HuH-7.5 (cell line): ENCODE measurements at regions not wholly inside any gene's neighbourhood (a gene's known extent, or its start where the extent isn't known, plus 50 kb on each side); places are given as distances from the start of the nearest gene placed in this dataset.
A peak's percentile ranks its signal among the peaks of the same experiment; 100 is the strongest.

Experiments
- DNase-seq: peaks from one replicate; pipeline ENCODE4 v3.0.0; 2011; ENCODE audit warnings: low spot score

DNA sequence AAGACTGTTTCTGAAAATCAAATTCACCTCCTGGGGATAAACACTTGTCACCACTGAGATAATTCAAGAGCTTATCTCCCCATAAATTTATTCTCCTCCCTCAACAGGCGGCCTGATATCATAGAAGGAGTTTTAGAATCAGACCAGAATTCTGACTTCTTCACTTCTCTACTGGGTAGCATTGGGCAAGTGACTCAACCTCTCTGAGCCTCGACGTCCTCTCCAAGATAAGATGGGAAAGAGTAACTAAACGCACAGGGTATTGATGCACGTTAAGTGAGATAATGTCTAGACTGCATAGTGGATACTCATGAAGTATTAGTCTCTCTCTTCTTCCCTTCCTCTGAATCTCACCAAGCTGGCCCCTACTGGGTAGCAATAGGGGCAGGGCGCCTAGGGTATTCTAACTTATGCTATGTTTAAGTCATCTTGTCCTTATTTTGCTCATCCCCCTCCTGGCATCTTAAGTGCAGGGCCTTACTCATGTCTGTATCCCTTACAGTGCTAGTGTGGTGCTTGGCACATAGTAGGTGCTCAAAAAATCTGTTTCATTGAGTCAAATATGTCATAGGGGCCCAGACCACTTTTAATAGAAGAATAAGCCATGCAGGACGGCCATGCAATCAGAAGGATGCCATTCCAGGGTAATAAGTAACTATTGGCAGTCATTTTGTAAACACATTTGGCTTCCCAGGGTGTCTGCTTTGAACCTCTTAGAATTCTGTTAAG, 476.4 kb upstream of the CCL2 start:
- no peak for DNase-seq

- peak; percentile 19 for DNase-seq
Measured at GRCh38 chr17:33779234-33779591, 475.9 kb upstream of the CCL2 start.

DNA sequence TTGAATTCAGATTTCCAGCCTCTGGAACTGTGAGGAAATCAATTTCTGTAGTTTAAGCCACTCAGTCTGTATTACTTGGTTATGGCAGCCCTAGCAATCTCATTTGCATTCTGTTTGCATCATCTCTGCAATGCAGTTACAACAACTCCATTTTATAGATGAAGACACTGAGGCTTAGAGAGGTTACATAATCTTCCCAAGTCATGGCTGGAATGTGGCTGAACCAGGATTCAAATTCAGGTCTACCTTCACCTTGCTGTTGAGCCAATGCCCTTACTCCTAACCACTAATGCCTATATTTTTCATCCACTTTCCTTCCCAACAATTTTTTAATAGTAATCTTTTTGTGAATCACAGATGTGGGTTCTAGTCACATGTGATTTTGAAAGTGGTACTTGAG, 469.8 kb upstream of the CCL2 start:
- no peak for DNase-seq

DNA sequence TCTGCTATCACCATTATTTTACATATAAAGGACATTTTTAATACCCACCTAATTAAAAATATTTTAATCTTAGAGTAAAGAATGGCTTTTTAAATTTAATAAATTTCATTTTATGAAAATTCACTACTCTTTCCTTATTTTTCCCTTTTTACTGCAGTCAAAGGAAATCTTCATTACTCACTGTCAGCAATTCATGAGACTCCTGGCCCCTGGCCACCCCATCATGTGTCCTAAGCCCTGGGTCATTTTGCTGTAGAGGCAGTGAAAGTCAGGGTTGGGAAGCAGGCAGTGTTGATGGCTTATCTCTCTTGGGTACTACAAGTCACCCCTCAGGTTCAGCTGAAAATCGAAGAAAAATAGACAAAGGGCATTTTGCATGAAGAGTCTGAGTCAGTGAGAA, 468.6 kb upstream of the CCL2 start:
- no peak for DNase-seq

DNA sequence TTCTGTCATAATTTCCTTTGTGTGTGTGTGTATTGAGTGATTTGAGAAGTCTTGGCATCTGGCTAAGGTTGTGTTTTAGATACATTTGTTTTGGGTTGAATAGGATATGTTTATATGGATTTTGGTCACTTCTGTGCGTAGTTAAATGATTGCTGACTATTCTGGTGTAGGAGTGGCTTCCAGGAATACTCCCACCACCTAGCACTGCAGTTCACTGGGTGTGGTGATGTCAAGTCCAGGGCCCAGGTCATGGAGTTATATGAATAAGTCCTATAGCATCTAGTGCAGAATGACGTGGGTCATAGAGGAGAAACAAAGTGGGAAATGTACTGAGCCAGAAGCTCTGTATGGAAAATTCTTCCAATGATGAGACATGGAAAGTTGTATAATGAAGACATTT, 465.4 kb upstream of the CCL2 start:
- no peak for DNase-seq

DNA sequence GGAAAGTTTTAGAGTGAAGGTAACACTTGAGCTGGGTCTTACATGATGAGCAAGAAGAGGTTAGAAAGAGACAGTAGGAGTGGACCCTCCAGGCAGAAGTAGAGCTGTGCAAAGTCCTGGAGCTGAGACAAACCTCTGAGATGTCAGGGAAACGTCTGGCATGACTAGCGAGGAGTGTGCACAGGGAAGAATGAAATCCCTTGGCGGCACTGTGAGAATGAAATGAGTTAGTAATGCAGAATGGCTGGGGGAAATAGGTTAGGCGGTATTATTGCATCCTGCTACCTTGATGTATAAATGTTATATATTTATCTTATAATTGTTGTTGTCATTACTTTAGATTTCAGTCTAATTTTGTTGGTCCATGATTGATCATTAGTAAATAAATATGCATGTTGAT, 457.9 kb upstream of the CCL2 start:
- no peak for DNase-seq

DNA sequence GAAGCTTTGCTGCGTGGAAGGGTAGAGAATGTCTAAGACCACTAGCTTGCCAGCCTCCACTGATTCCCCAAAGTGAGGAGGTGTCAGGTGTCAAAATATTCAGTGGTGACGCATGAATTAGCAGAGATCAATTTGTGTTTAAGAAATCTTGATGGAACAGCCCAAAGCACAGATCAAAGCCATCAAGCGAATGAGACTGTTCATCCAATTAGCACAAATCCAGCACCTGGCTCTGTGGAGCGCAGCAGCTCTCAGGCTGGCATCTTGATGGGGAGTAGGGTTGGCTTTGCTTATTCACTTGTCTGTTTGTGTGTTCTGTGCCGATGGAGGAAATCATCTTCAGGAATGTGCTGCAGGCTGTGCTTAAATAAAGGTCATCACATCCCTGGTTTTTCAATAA, 456.8 kb upstream of the CCL2 start:
- no peak for DNase-seq

DNA sequence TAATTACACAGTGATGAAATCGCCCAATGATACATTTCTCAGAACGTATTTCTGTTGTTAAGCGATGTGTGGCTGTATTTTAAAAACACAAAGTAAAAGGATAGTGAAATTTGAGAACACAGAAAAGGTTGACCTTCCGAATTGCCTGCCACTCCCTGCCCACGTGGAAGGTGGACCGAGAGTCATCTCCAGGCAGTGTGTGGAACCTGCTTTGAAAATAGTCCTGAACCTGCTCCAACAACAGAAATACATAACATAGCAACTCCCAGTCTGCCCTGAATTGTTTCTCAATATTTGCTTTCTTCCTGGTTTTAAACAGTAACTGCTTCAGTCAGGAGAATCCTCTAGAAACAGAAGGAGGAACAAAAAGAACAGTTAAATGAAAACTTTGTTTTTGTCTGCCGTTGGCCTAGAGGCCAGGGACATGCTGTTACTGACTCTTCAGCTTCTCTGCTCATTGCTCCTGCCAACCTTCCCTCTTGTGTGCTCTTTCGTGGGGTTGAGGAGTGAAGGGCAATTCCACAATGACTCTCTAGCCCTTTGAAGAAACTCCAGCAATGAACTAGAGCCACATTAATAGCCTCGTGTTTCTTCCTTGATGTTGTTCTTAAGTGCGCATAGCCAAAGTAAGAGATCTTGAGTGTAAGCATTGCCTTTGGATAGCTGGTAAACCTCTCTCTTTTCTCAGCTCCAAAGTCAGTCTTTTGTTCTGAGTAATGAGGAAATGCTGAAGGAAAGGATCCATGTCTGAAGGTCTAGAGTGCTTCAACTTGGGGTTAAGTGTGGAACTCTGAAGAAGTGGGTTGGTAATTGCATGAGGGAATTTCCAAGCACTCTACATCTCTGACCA, 452.5 kb upstream of the CCL2 start:
- DNase-seq = no peak

DNA sequence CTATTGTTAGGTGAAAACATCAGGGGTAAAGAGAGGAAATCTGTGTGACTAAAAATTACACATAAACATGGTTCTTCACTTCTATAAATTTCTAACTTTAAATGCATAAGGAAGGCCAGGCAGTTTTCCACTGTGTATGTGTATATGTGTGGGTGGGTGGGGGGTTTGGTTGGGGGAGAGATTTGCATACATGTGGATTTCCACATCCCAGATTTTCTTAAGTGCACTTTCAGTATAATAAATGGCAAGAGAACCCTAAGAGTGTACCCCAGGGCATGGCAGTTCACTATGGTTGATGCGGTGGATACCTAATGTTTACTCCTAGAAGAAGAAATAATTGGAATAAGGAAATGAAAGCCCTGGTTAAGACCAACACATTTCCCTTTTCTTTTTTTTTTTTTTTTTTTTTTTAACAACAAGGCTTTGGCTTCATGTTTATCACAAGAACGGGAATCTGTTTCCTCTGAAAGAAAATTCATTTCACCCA, 451.8 kb upstream of the CCL2 start:
- no peak for DNase-seq

DNA sequence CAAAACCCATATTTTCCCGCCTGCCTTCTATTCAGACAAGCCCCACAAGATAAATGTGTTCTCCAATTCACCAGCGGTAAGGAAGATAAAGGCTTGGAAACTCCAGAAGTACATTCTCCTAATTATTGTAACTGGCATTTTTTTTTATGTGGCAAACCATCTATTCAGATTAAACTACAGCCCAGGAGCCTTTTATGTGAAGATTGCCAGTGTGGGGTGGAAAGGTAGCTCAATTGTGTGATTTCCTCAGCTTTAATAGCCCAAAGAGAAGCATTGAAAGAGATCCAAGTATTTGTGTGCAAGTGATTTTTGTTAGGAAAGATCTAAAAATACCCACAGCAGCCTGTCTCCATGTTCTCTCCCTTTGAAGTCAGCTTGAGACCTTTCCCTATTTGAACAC, 451.4 kb upstream of the CCL2 start:
- no peak for DNase-seq

DNA sequence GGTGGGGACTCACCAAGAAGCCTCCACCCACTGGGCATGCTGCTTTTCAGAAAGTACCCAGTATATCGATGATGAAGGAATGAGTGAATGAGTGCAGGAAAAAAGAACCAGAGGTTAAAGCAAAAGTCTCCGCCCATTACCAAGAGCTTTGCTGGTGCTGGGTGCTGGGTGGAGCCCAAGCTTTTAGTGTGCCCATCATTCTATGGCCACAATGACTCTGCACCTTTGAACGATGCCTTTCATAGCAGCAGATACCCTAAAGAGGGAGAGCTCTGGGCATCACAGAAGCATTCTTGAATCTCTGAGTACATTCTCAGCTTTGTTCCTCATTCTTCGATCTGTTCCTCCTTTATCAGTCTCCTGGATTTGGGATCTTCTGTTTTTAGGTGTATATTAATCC, 450.7 kb upstream of the CCL2 start:
- no peak for DNase-seq

DNA sequence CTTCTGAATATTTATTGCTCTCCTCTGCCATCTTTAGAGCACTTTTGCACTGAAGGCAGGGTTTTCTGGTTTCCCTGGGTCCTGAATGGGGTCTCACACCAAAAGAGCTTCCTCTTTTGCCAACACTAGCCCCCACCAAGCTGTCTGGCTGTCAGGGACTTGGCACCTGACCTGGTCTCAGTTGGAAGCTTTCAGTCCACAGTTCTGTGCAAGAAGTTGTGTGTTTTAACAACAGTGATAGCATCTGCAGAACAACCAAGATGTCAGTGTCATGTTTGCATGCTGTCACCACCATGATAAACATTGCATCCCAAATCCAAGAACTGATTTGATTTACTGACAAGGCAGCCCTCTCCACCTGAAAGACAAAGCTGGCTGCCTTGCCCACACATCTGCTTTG, 448.5 kb upstream of the CCL2 start:
- no peak for DNase-seq

DNA sequence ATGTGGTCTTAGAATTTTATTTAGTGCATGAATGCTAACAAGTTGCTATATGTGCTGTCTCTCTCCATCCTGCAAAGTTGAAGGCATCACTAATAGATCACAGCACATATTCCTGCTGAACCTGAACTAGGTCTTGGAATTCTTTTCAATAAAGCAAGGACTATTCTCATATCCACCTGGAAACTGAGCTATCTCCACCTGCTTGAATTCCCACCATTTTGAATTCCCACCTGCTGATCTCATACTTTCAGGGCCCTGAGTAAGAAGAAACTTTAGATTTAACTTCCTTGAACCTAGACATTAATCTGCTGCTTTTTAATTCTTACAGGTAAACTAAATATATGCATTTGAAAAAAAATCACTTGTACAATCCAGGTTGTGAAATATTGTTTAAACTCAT, 445.3 kb upstream of the CCL2 start:
- DNase-seq = no peak

DNA sequence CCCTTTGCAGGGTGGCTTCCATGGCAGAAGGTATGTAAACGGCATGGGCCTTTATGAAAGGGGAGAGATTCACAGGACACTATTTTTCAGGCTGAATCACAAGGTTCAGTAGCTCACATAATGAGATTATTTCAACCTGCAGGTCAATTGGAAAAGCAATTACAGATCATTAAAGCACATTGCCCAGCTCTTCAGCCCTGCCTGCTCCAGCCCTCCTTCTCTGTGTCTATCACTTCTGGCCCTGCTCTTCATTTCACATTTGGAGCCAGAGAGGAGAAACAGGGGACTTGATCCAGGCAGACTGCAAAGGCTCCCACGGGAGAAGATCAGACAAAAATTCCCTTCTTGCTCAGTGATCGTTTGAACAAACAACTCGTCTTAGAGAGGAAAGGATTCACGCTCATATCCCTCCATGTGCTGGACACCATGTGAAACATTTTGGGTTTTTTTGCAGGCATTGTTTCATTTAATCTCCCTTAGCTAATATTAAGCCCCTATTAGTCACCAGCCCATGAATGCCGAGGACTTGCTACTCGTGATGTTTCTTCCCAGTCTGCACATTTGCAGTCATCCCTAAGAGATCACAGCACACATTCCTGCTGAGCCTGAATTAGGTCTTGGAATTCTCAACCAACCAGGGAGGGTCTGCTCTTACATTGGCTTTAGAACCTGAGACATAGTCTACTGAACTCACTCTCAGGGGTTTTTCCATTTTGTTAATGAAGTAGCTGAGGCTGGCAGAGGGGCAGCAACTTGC, 443.9 kb upstream of the CCL2 start:
- DNase-seq = no peak

- DNase-seq = no peak
Measured at GRCh38 chr17:33811984-33812577, 443.0 kb upstream of the CCL2 start.

DNA sequence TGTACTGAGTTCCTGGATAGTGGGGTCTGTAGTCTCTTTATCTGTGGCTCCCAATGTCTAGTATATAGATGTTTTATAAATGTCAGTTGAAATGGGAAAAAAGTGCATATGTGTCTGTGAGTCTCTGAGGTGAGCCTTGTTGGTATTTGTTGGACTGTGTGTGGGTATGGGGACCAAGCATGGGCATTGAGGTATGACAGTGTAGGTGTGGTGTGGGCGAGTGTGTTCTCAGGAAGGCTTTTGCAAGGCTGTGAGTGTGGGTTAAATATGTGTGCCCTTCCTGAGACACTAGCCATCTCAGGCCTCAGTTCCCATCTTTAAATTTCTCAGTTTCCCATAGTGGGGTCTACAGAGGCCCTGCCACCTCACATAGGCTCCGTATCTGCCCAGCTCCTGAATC, 440.2 kb upstream of the CCL2 start:
- no peak for DNase-seq

DNA sequence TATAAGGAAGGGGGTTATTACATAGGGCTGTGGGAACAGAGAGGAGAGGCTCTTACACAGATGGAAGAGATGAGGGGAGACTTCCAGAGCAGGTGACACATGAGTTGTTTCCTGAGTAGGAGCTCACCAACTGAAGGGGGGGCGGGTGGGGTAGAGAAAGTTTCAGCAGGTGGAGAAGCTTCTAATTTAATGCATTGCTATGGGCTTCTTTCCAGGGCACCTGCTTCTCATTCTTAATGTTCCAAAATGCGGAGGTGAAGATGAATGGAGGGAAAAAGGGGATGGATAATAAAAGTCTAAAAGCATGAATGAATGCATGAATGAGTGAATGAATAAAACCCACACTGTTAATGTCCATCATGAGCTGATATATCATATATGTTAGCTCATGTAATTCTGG, 439.0 kb upstream of the CCL2 start:
- DNase-seq = no peak

GRCh38 chr17:33816842-33817617, 438.1 kb upstream of the CCL2 start:
- DNase-seq = no peak

DNA sequence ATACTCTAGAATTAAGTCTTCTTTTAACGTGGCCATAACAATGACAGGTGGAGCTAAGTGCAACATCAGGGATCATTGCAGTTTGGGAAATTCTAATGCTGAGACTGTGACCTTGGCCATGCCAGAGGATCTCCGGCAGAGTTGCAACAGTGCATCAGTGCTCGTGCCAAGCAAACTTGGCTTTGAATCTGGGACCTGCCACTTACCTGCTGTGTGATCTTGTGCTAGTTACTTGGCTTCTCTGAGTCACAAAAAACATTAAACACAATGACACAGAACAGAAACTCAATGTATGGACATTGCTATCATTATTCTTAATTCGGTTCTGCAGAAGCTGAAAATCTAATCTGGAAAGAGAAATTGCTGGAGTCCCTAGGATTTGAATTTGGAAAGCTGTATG, 435.5 kb upstream of the CCL2 start:
- DNase-seq = no peak

GRCh38 chr17:33832262-33832661, 422.8 kb upstream of the CCL2 start:
- DNase-seq = no peak

GRCh38 chr17:33837281-33837680, 417.8 kb upstream of the CCL2 start:
- DNase-seq = no peak

DNA sequence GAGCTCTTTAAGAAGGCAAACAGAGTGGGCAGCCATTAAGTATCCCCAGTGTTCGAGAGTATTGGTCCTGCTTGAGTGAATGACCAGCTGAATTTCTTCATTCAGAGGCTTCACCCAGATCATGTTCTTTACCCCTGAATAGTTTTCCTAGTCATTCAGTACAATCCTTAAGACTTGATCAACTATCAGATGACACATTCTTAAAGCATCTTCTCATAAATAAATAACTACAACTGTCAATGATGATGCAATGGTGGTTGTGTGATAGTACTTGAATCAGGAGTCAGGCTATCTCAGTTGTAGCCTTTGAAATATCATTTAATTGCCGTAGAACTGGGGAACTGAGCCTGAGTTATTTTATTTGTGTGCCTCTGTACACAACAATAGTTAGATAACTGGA, 416.8 kb upstream of the CCL2 start:
- no peak for DNase-seq
